ENCODE measurements at regions not wholly inside any gene's neighbourhood (a gene's known extent, or its start where the extent isn't known, plus 50 kb on each side); places are given as distances from the start of the nearest gene placed in this dataset.

GRCh38 chr5:114060866-114061265 is 301.0 kb upstream of the KCNN2 start:
- Histone ChIP-seq H3K4me1 (peaks cover 0 to 8% (median 6%) of the 10 kb centered on the region in 4 donors), H3K36me3 (no peaks in the 10 kb centered on the region), H3K9me3 (no peaks in the 10 kb centered on the region), H3K27ac (no peak overlapping the region), H3K4me3 (no peak overlapping the region), H3K27me3 (peaks cover 0 to 4% of the 10 kb centered on the region in 2 donors)
- intact Hi-C loops (cut with DNase I; ENCODE audit: low total_unique reads) = no loop called here
- no peak for TF ChIP-seq CTCF (IDR thresholded peaks at IDR 0.05)
- no peak for DNase-seq

GRCh38 chr5:114062932-114063867 is 298.7 kb upstream of the KCNN2 start:
- Histone ChIP-seq H3K4me1 (no peaks in the 10 kb centered on the region), H3K27me3 (no peaks in the 10 kb centered on the region), H3K4me3 (no peak overlapping the region), H3K9me3 (no peaks in the 10 kb centered on the region), H3K36me3 (no peaks in the 10 kb centered on the region), H3K27ac (no peak overlapping the region)
- DNase-seq = no peak
- no peak for TF ChIP-seq CTCF (IDR thresholded peaks at IDR 0.05)
- intact Hi-C loops (cut with DNase I; ENCODE audit: low total_unique reads) = no loop called here

GRCh38 chr5:114065912-114066311 is 296.0 kb upstream of the KCNN2 start:
- Histone ChIP-seq H3K27ac (no peak overlapping the region), H3K4me3 (no peak overlapping the region), H3K36me3 (no peaks in the 10 kb centered on the region), H3K27me3 (no peaks in the 10 kb centered on the region), H3K4me1 (no peaks in the 10 kb centered on the region), H3K9me3 (no peaks in the 10 kb centered on the region)
- intact Hi-C loops (cut with DNase I; ENCODE audit: low total_unique reads) = no loop called here
- no peak for TF ChIP-seq CTCF (IDR thresholded peaks at IDR 0.05)
- DNase-seq = no peak

GRCh38 chr5:114070093-114070722 is 291.7 kb upstream of the KCNN2 start:
- DNase-seq = no peak
- Histone ChIP-seq H3K9me3 (no peaks in the 10 kb centered on the region), H3K36me3 (no peaks in the 10 kb centered on the region), H3K27ac (no peak overlapping the region), H3K4me3 (no peak overlapping the region), H3K4me1 (no peaks in the 10 kb centered on the region), H3K27me3 (no peaks in the 10 kb centered on the region)
- no peak for TF ChIP-seq CTCF (IDR thresholded peaks at IDR 0.05)
- intact Hi-C loops (cut with DNase I; ENCODE audit: low total_unique reads) = no loop called here

- H3K27me3 ChIP-seq = no peaks in the 10 kb centered on the region
- intact Hi-C loops (cut with DNase I; ENCODE audit: low total_unique reads) = no loop called here
- no peak overlapping the region for H3K4me3 ChIP-seq
- no peaks in the 10 kb centered on the region for H3K4me1 ChIP-seq
- no peak for DNase-seq
- no peak overlapping the region for H3K27ac ChIP-seq
- H3K9me3 ChIP-seq = no peaks in the 10 kb centered on the region
- no peaks in the 10 kb centered on the region for H3K36me3 ChIP-seq
- no peak for TF ChIP-seq CTCF (IDR thresholded peaks at IDR 0.05)
Measured at GRCh38 chr5:114089259-114089658, 272.6 kb upstream of the KCNN2 start.
